ENCODE measurements at regions not wholly inside any gene's neighbourhood (a gene's known extent, or its start where the extent isn't known, plus 50 kb on each side); places are given as distances from the start of the nearest gene placed in this dataset.

DNA sequence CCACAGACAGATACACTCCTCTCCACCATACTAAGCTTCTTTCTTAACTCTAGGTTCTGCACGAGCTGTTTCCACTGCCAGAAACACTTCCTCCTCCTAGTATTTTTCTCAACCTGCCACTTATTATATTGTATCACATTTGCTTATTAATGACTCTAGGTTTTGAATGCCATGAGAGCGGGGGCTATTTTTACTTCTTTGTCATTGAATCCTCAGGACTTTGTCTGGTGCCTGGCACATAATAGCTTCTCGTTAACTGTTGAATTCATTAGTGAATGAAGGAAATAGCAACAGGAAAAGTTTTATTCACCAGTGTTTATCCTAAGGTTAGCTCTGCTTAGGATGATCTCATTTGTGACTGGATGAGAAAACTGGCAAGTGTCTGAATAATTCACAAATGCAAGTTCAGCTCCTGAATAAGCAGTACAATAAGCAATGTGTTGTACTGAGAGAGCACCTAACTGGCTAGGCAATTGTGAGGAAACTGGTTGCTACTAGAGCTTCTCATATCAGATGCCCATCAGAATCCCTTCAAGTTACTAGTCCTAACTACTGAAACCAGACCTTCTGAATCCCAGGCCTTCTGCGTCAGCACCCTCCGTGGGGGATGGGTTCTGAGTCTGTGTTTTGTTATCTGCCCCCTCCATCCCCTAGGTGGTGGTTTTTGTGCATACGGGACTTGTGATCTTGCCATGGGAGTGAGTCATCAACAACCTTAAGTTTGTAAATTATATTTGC is 92.7 kb downstream of the LSMEM1 start:
- H3K36me3 ChIP-seq (ENCODE audit: insufficient read depth, low read length) = no peaks in the 10 kb centered on the region
- no peak overlapping the region for H3K4me3 ChIP-seq (ENCODE audit: low read length)
- H4K20me1 ChIP-seq (ENCODE audit: insufficient read depth) = no peaks in the 10 kb centered on the region
- H3K9me3 ChIP-seq (ENCODE audit: low read length) = no peaks in the 10 kb centered on the region
- no peaks in the 10 kb centered on the region for H3K9me2 ChIP-seq (ENCODE audit: insufficient read depth, low read length)
- H2AFZ ChIP-seq (ENCODE audit: low read depth, low read length) = no peak overlapping the region
- no peak overlapping the region for H3K27ac ChIP-seq (ENCODE audit: low read length)
- H3K27me3 ChIP-seq (ENCODE audit: insufficient read depth, low read depth, low read length) = no peaks in the 10 kb centered on the region
- no peak for TF ChIP-seq RAD21 (conservative IDR thresholded peaks at IDR 0.05)
- no peak for TF ChIP-seq MXI1 (conservative IDR thresholded peaks at IDR 0.05; ENCODE audit: poor library complexity, severe bottlenecking)
- no peak for TF ChIP-seq CTCF (IDR thresholded peaks at IDR 0.05; ENCODE audit: poor library complexity, severe bottlenecking)
- TF ChIP-seq POLR2AphosphoS5 (IDR thresholded peaks at IDR 0.05) = no peak
- TF ChIP-seq REST (IDR thresholded peaks at IDR 0.05; ENCODE audit: borderline replicate concordance) = no peak
- no peak for TF ChIP-seq EP300 (conservative IDR thresholded peaks at IDR 0.05; ENCODE audit: poor library complexity, severe bottlenecking)
- no peak for TF ChIP-seq EZH2 (IDR thresholded peaks at IDR 0.05; ENCODE audit: borderline replicate concordance, insufficient read depth, low read length, poor library complexity, severe bottlenecking)
- TF ChIP-seq TAF1 (IDR thresholded peaks at IDR 0.05; ENCODE audit: low read depth) = no peak
- TF ChIP-seq SMC3 (conservative IDR thresholded peaks at IDR 0.05; ENCODE audit: poor library complexity) = no peak
- no peak overlapping the region for H3K4me2 ChIP-seq (ENCODE audit: low read length)
- H3K9ac ChIP-seq (ENCODE audit: low read length) = no peak overlapping the region
- H3F3A ChIP-seq (ENCODE audit: insufficient read depth, low read length, poor library complexity, severe bottlenecking) = no peaks in the 10 kb centered on the region
- H3K79me2 ChIP-seq (replicated peaks; ENCODE audit: insufficient read depth, low read length) = no peaks in the 10 kb centered on the region

DNA sequence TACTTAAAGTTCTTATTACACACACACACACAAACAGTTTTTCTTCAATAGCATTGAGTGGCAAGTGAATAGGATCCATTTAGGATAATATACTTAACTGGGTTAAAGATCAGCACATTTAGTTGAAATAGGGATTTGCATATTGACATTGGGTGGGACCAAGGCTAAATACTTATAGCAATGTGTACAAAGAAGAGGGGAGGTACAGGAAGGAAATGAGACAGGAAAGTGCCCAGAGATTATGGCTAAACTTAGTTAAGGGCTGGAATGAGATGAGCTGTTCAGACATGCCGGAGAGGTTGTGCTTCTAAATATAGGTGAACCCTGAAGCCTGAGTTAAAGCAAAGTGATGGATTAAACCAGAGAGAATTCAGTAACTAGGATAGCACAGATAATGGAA is 95.1 kb downstream of the LSMEM1 start:
- no peaks in the 10 kb centered on the region for H3F3A ChIP-seq (ENCODE audit: insufficient read depth, low read length, poor library complexity, severe bottlenecking)
- H3K9me2 ChIP-seq (ENCODE audit: insufficient read depth, low read length) = no peaks in the 10 kb centered on the region
- TF ChIP-seq EP300 (conservative IDR thresholded peaks at IDR 0.05; ENCODE audit: poor library complexity, severe bottlenecking) (no peak), EZH2 (IDR thresholded peaks at IDR 0.05; ENCODE audit: borderline replicate concordance, insufficient read depth, low read length, poor library complexity, severe bottlenecking) (no peak), RAD21 (conservative IDR thresholded peaks at IDR 0.05) (no peak), TAF1 (IDR thresholded peaks at IDR 0.05; ENCODE audit: low read depth) (no peak), SMC3 (conservative IDR thresholded peaks at IDR 0.05; ENCODE audit: poor library complexity) (no peak), REST (IDR thresholded peaks at IDR 0.05; ENCODE audit: borderline replicate concordance) (no peak)
- H3K36me3 ChIP-seq (ENCODE audit: insufficient read depth, low read length) = no peaks in the 10 kb centered on the region
- no peak overlapping the region for H3K27ac ChIP-seq (ENCODE audit: low read length)
- H3K9ac ChIP-seq (ENCODE audit: low read length) = no peak overlapping the region
- H3K79me2 ChIP-seq (replicated peaks; ENCODE audit: insufficient read depth, low read length) = no peaks in the 10 kb centered on the region
- H4K20me1 ChIP-seq (ENCODE audit: insufficient read depth) = no peaks in the 10 kb centered on the region
- no peak overlapping the region for H2AFZ ChIP-seq (ENCODE audit: low read depth, low read length)
- H3K4me2 ChIP-seq (ENCODE audit: low read length) = no peak overlapping the region
- H3K9me3 ChIP-seq (ENCODE audit: low read length) = no peaks in the 10 kb centered on the region
- H3K27me3 ChIP-seq (ENCODE audit: insufficient read depth, low read depth, low read length) = no peaks in the 10 kb centered on the region
- H3K4me3 ChIP-seq (ENCODE audit: low read length) = no peak overlapping the region
